BLaER1 treated with 17β-estradiol and CSF1 and Interleukin-3, amounts not matched to agents 10 nM and 100 nM (cell line): ENCODE measurements at regions not wholly inside any gene's neighbourhood (a gene's known extent, or its start where the extent isn't known, plus 50 kb on each side); places are given as distances from the start of the nearest gene placed in this dataset.

Experiments used
- H3K27ac ChIP-seq, 11 experiments: shearing (Covaris generic); formaldehyde crosslinking; 2 replicates each; pipeline ENCODE4 v1.8.1; 2022
- H3K27me3 ChIP-seq, 11 experiments: shearing (Covaris generic); formaldehyde crosslinking; 2 replicates each; pipeline ENCODE4 v1.8.1; 2022
- H3K36me3 ChIP-seq, 11 experiments: shearing (Covaris generic); formaldehyde crosslinking; 2 replicates each; pipeline ENCODE4 v1.8.1; 2022
- H3K4me1 ChIP-seq, 10 experiments: shearing (Covaris generic); formaldehyde crosslinking; 2 replicates each; pipeline ENCODE4 v1.8.1; 2022
- H3K4me2 ChIP-seq, 11 experiments: shearing (Covaris generic); formaldehyde crosslinking; 2 replicates each; pipeline ENCODE4 v1.8.1; 2022
- H3K4me3 ChIP-seq, 10 experiments: shearing (Covaris generic); formaldehyde crosslinking; 2 replicates each; pipeline ENCODE4 v1.8.1; 2022
- H3K9ac ChIP-seq, 11 experiments: shearing (Covaris generic); formaldehyde crosslinking; 2 replicates each; pipeline ENCODE4 v1.8.1; 2022
- H3K9me3 ChIP-seq, 11 experiments: shearing (Covaris generic); formaldehyde crosslinking; replicated peaks in 1 of 11; 2 replicates each; pipeline ENCODE4 v1.8.1; 2022
- H4K20me1 ChIP-seq, 11 experiments: shearing (Covaris generic); formaldehyde crosslinking; 2 replicates each; pipeline ENCODE4 v1.8.1; 2022
- Cebpa-rat ChIP-seq, 11 experiments: shearing (Covaris generic); IDR thresholded peaks; 2 replicates each; pipeline ENCODE4 v1.8.1; 2022

- no peak for TF ChIP-seq Cebpa-rat (IDR thresholded peaks at IDR 0.05)
- Histone ChIP-seq H3K4me1 (peaks cover 0 to 5% (median 0%) of the 10 kb centered on the region in 10 experiments; a peak in 1 of 20 replicates), H3K4me3 (no peak overlapping the region), H3K27ac (no peak overlapping the region), H3K27me3 (no peaks in the 10 kb centered on the region; a peak in 1 of 22 replicates), H4K20me1 (peaks cover 0 to 8% (median 0%) of the 10 kb centered on the region in 11 experiments; a peak in 4 of 22 replicates), H3K9me3 (peaks cover 0 to 7% (median 0%) of the 10 kb centered on the region in 11 experiments; a peak in 2 of 22 replicates), H3K36me3 (no peaks in the 10 kb centered on the region), H3K4me2 (no peak overlapping the region), H3K9ac (no peak overlapping the region)
Measured at GRCh38 chrX:63503541-63503940, 152.4 kb upstream of the SPIN4 start.

- Histone ChIP-seq H3K4me3 (no peak overlapping the region), H3K9ac (no peak overlapping the region), H3K9me3 (peaks cover 14 to 43% (median 27%) of the 10 kb centered on the region in 11 experiments; a peak in 20 of 22 replicates), H3K36me3 (0 out of 22 replicates have a peak, but pooled peaks cover 0 to 5% (median 0%) of the 10 kb centered on the region in 11 experiments), H3K4me1 (no peaks in the 10 kb centered on the region), H3K27me3 (no peaks in the 10 kb centered on the region), H3K4me2 (no peak overlapping the region), H4K20me1 (no peaks in the 10 kb centered on the region), H3K27ac (no peak overlapping the region)
- no peak for TF ChIP-seq Cebpa-rat (IDR thresholded peaks at IDR 0.05)
Measured at GRCh38 chrX:63488546-63489373, 137.6 kb upstream of the SPIN4 start.

GRCh38 chrX:63475200-63475599, 124.1 kb upstream of the SPIN4 start:
- Histone ChIP-seq H3K27ac (no peak overlapping the region), H3K4me2 (no peak overlapping the region), H3K27me3 (no peaks in the 10 kb centered on the region), H3K9me3 (peaks cover 83 to 96% (median 89%) of the 10 kb centered on the region in 11 experiments), H3K36me3 (peaks cover 5 to 33% (median 16%) of the 10 kb centered on the region in 11 experiments; a peak in 17 of 22 replicates), H3K9ac (no peak overlapping the region), H4K20me1 (no peaks in the 10 kb centered on the region), H3K4me3 (no peak overlapping the region), H3K4me1 (peaks cover 0 to 10% (median 0%) of the 10 kb centered on the region in 10 experiments; a peak in 1 of 20 replicates)
- no peak for TF ChIP-seq Cebpa-rat (IDR thresholded peaks at IDR 0.05)

GRCh38 chrX:63471004-63471403, 119.9 kb upstream of the SPIN4 start:
- Histone ChIP-seq H3K27ac (no peak overlapping the region), H3K27me3 (peaks cover 0 to 2% (median 0%) of the 10 kb centered on the region in 11 experiments; a peak in 3 of 22 replicates), H3K9ac (no peak overlapping the region), H3K4me3 (no peak overlapping the region), H3K9me3 (peaks cover 55 to 75% (median 61%) of the 10 kb centered on the region in 11 experiments), H3K4me2 (0 out of 22 replicates have a peak overlapping the region, but pooled peaks of 1 of the 11 experiments have one; percentile 15), H4K20me1 (no peaks in the 10 kb centered on the region), H3K4me1 (peaks cover 0 to 10% (median 0%) of the 10 kb centered on the region in 10 experiments; a peak in 1 of 20 replicates), H3K36me3 (peaks cover 5 to 17% (median 11%) of the 10 kb centered on the region in 11 experiments; a peak in 13 of 22 replicates)
- no peak for TF ChIP-seq Cebpa-rat (IDR thresholded peaks at IDR 0.05)

- no peak for TF ChIP-seq Cebpa-rat (IDR thresholded peaks at IDR 0.05)
- Histone ChIP-seq H3K4me1 (peaks cover 0 to 10% (median 0%) of the 10 kb centered on the region in 10 experiments; a peak in 1 of 20 replicates), H3K4me2 (no peak overlapping the region), H3K27me3 (peaks cover 0 to 7% (median 0%) of the 10 kb centered on the region in 11 experiments; a peak in 4 of 22 replicates), H3K9ac (no peak overlapping the region), H3K4me3 (no peak overlapping the region), H4K20me1 (no peaks in the 10 kb centered on the region), H3K27ac (no peak overlapping the region), H3K36me3 (peaks cover 4 to 12% (median 8%) of the 10 kb centered on the region in 11 experiments; a peak in 13 of 22 replicates), H3K9me3 (peaks cover 52 to 72% (median 56%) of the 10 kb centered on the region in 11 experiments)
Measured at GRCh38 chrX:63470506-63470905, 119.4 kb upstream of the SPIN4 start.

GRCh38 chrX:63466690-63467089, 115.6 kb upstream of the SPIN4 start:
- Histone ChIP-seq H3K36me3 (no peaks in the 10 kb centered on the region; a peak in 2 of 22 replicates), H3K9me3 (peaks cover 19 to 35% (median 25%) of the 10 kb centered on the region in 11 experiments), H3K9ac (no peak overlapping the region), H3K4me1 (peaks cover 0 to 7% (median 0%) of the 10 kb centered on the region in 10 experiments; a peak in 1 of 20 replicates), H3K4me2 (no peak overlapping the region), H3K27ac (no peak overlapping the region), H4K20me1 (no peaks in the 10 kb centered on the region), H3K4me3 (no peak overlapping the region), H3K27me3 (peaks cover 0 to 13% (median 0%) of the 10 kb centered on the region in 11 experiments; a peak in 4 of 22 replicates)
- TF ChIP-seq Cebpa-rat (IDR thresholded peaks at IDR 0.05): no peak

GRCh38 chrX:63458981-63459380, 107.8 kb upstream of the SPIN4 start:
- Histone ChIP-seq H4K20me1 (no peaks in the 10 kb centered on the region), H3K4me2 (no peak overlapping the region), H3K4me3 (no peak overlapping the region), H3K4me1 (no peaks in the 10 kb centered on the region), H3K27ac (no peak overlapping the region), H3K9me3 (peaks cover under 1 to 24% (median 11%) of the 10 kb centered on the region in 11 experiments; a peak in 14 of 22 replicates), H3K36me3 (no peaks in the 10 kb centered on the region), H3K9ac (no peak overlapping the region), H3K27me3 (peaks cover 0 to 3% (median 0%) of the 10 kb centered on the region in 11 experiments; a peak in 1 of 22 replicates)
- TF ChIP-seq Cebpa-rat (IDR thresholded peaks at IDR 0.05): no peak

GRCh38 chrX:63453571-63453970, 102.4 kb upstream of the SPIN4 start:
- Histone ChIP-seq H3K4me2 (no peak overlapping the region), H3K9me3 (peaks cover 46 to 71% (median 55%) of the 10 kb centered on the region in 11 experiments)
- no peak for TF ChIP-seq Cebpa-rat (IDR thresholded peaks at IDR 0.05)

GRCh38 chrX:63441717-63442116, 90.6 kb upstream of the SPIN4 start:
- Histone ChIP-seq H3K9ac (no peak overlapping the region), H3K9me3 (peaks cover 0 to 5% (median 0%) of the 10 kb centered on the region in 11 experiments; a peak in 2 of 22 replicates), H3K4me2 (no peak overlapping the region), H3K27me3 (no peaks in the 10 kb centered on the region; a peak in 1 of 22 replicates), H3K4me1 (no peaks in the 10 kb centered on the region), H3K4me3 (no peak overlapping the region), H3K27ac (no peak overlapping the region), H4K20me1 (no peaks in the 10 kb centered on the region), H3K36me3 (no peaks in the 10 kb centered on the region)
- no peak for TF ChIP-seq Cebpa-rat (IDR thresholded peaks at IDR 0.05)

More at GRCh38 chrX:63453571-63453970, 102.4 kb upstream of the SPIN4 start:
- Histone ChIP-seq H3K27ac (no peak overlapping the region), H3K36me3 (peaks cover 6 to 28% (median 19%) of the 10 kb centered on the region in 11 experiments; a peak in 15 of 22 replicates), H3K9ac (no peak overlapping the region), H3K27me3 (no peaks in the 10 kb centered on the region), H3K4me3 (no peak overlapping the region), H3K4me1 (no peaks in the 10 kb centered on the region), H4K20me1 (no peaks in the 10 kb centered on the region)
